Neuronal stem cell (in vitro differentiated cells): ENCODE measurements at regions not wholly inside any gene's neighbourhood (a gene's known extent, or its start where the extent isn't known, plus 50 kb on each side); places are given as distances from the start of the nearest gene placed in this dataset.

ENCODE experiments used
- DNase-seq: peaks from one replicate; pipeline ENCODE4 v3.0.0-alpha.2; 2013; ENCODE audit warnings: low spot score
- H2AFZ ChIP-seq: one replicate; pipeline ENCODE4 v1.6.1; 2013; ENCODE audit warnings: mild to moderate bottlenecking, low read length, inconsistent platforms
- H2AK5ac ChIP-seq: 2 replicates; pipeline ENCODE4 v1.6.1; 2013; ENCODE audit warnings: low read depth, mild to moderate bottlenecking, inconsistent platforms, low read length, moderate library complexity, mixed read lengths
- H2BK120ac ChIP-seq: 2 replicates; pipeline ENCODE4 v1.6.1; 2013; ENCODE audit warnings: low read depth, mild to moderate bottlenecking, inconsistent platforms, low read length, moderate library complexity, mixed read lengths
- H2BK12ac ChIP-seq: one replicate; pipeline ENCODE4 v1.6.1; 2013; ENCODE audit warnings: low read length, inconsistent platforms
- H2BK15ac ChIP-seq: 2 replicates; pipeline ENCODE4 v1.6.1; 2013; ENCODE audit warnings: mild to moderate bottlenecking, low read length, inconsistent platforms, mixed read lengths
- H2BK5ac ChIP-seq: one replicate; pipeline ENCODE4 v1.6.1; 2013; ENCODE audit warnings: inconsistent platforms, mild to moderate bottlenecking, low read length, moderate library complexity
- H3K14ac ChIP-seq: one replicate; pipeline ENCODE4 v1.6.1; 2013; ENCODE audit warnings: low read length, inconsistent platforms
- H3K18ac ChIP-seq: 2 replicates; pipeline ENCODE4 v1.6.1; 2013; ENCODE audit warnings: low read length, inconsistent platforms
- H3K23ac ChIP-seq: 2 replicates; pipeline ENCODE4 v1.6.1; 2013; ENCODE audit warnings: low read depth, mild to moderate bottlenecking, mixed read lengths, low read length, inconsistent platforms; ENCODE audit not compliant: poor library complexity
- H3K27ac ChIP-seq: replicated peaks from 3 replicates; pipeline ENCODE4 v1.5.1; 2013; ENCODE audit warnings: low read length, inconsistent platforms
- H3K27me3 ChIP-seq, 3 experiments: 2 replicates each; pipeline ENCODE4 v1.6.1; 2013; ENCODE audit warnings: low read length in 3 of 3, mild to moderate bottlenecking in 2 of 3, inconsistent platforms in 1 of 3, low read depth in 1 of 3, mixed read lengths in 1 of 3, moderate library complexity in 1 of 3; ENCODE audit not compliant: control insufficient read depth in 3 of 3, insufficient read depth in 3 of 3
- H3K36me3 ChIP-seq, 2 donors: replicated peaks in 1 of 2; 2 replicates each; pipeline ENCODE4 v1.6.1; 2013; ENCODE audit warnings: low read length in 2 of 2; ENCODE audit not compliant: control insufficient read depth in 2 of 2, insufficient read depth in 2 of 2
- H3K4ac ChIP-seq: 2 replicates; pipeline ENCODE4 v1.6.1; 2013; ENCODE audit warnings: inconsistent platforms, mild to moderate bottlenecking, low read length, moderate library complexity
- H3K4me1 ChIP-seq, 2 donors: 1 replicate in 1 of 2; 2 replicates in 1 of 2; pipeline ENCODE4 v1.6.1; 2013; ENCODE audit warnings: low read length in 2 of 2, low read depth in 1 of 2; ENCODE audit not compliant: control insufficient read depth in 2 of 2, insufficient read depth in 1 of 2
- H3K4me2 ChIP-seq: one replicate; pipeline ENCODE4 v1.6.1; 2013; ENCODE audit warnings: mild to moderate bottlenecking, low read length, inconsistent platforms; ENCODE audit not compliant: insufficient read depth, poor library complexity, severe bottlenecking
- H3K4me3 ChIP-seq, 2 donors: 2 replicates each; pipeline ENCODE4 v1.5.1; 2013; ENCODE audit warnings: low read length in 2 of 2, mild to moderate bottlenecking in 2 of 2, inconsistent platforms in 1 of 2, moderate library complexity in 1 of 2
- H3K79me1 ChIP-seq: one replicate; pipeline ENCODE4 v1.6.1; 2013; ENCODE audit warnings: low read depth, mild to moderate bottlenecking, inconsistent platforms, low read length, moderate library complexity
- H3K9ac ChIP-seq: one replicate; pipeline ENCODE4 v1.6.1; 2013; ENCODE audit warnings: mild to moderate bottlenecking, low read depth, low read length, inconsistent platforms; ENCODE audit not compliant: poor library complexity
- H3K9me3 ChIP-seq, 2 donors: replicated peaks in 1 of 2; 2 replicates each; pipeline versions ENCODE3 to v1.6.1; 2013; ENCODE audit warnings: low read length in 2 of 2, mild to moderate bottlenecking in 2 of 2, inconsistent platforms in 1 of 2, low read depth in 1 of 2, mixed read lengths in 1 of 2, moderate library complexity in 1 of 2; ENCODE audit not compliant: control insufficient read depth in 2 of 2, insufficient read depth in 1 of 2
- H4K8ac ChIP-seq: one replicate; pipeline ENCODE4 v1.6.1; 2013; ENCODE audit warnings: low read depth, mild to moderate bottlenecking, inconsistent platforms, low read length, moderate library complexity
- H4K91ac ChIP-seq: one replicate; pipeline ENCODE4 v1.6.1; 2013; ENCODE audit warnings: low read length, low read depth, mild to moderate bottlenecking, inconsistent platforms; ENCODE audit not compliant: poor library complexity
- WGBS, 2 donors: extraction: QIAGEN DNeasy Blood & Tissue Kit; methylation state at CpG; one replicate each; pipeline ENCODE4 v1.1.7; 2013; ENCODE audit warnings: missing lambda C conversion rate in 2 of 2, mixed read lengths in 1 of 2; ENCODE audit not compliant: insufficient read length in 2 of 2, insufficient replicate concordance in 1 of 2; ENCODE audit errors: extremely low coverage in 2 of 2; 5-methylcytosine and 5-hydroxymethylcytosine counted together

DNA sequence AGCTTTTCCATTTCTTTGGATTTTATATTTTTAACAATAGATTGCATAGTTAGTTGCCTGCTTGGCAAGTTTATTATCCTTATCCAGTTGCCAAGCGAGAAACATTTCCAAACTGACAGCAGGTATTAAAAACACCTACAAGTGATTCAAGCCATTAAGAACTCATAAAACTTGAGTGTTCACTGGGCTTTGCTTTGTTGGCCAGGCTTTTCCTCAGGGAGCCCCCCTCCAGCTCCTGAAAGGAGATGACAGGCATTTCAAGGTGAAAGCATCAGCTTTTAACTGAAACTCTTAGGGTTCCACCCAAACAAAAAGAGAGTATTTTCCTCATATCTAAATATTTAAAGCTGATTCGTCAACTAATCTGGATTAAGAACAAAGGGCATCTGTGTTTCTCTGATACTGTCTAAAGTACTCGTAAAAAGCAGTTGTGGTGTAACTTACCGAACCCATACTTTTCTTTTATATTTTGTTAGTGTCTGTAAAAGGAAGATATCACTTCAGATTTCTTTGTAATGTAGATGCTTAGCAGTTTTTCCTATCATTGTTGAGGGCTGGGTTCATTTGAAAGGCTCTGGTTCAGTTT is 363.4 kb downstream of the OTOL1 start:
- Histone ChIP-seq H4K8ac (no peak overlapping the region), H3K9me3 (no peaks in the 10 kb centered on the region), H3K4me2 (no peak overlapping the region), H3K27me3 (no peaks in the 10 kb centered on the region), H2BK12ac (no peak overlapping the region), H3K14ac (no peak overlapping the region), H4K91ac (no peak overlapping the region), H2BK120ac (no peak overlapping the region), H3K9ac (no peak overlapping the region), H3K27ac (no peak overlapping the region), H2AK5ac (no peak overlapping the region), H3K4me3 (no peak overlapping the region), H2BK5ac (no peak overlapping the region), H3K18ac (no peak overlapping the region), H3K4me1 (no peaks in the 10 kb centered on the region), H3K4ac (no peak overlapping the region), H3K23ac (no peak overlapping the region), H2AFZ (no peak overlapping the region), H2BK15ac (no peak overlapping the region), H3K36me3 (no peaks in the 10 kb centered on the region), H3K79me1 (no peaks in the 10 kb centered on the region)
- no peak for DNase-seq
- no CpG with 5 or more reads among the region's 4 CpGs for WGBS, 2 donors

DNA sequence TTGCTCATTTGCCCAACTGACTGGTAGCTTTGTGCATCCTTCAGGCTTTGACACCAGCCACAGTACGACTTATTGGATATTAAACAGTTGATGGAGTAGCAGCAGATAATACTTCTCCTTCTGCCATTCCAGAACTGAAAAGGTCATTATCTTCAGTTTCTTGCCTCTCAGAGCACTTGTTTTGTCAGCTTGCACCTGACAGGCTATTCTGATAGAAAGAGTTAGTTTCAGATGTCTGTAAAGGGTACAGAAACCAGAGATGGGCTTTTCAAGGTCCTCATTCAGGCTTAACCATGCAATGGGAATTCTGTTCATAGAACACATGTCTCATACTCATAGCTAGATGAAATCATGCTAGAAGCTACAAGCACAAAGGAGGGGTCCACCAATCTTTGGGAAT is 367.2 kb downstream of the OTOL1 start:
- Histone ChIP-seq H3K18ac (no peak overlapping the region), H2AK5ac (no peak overlapping the region), H2BK5ac (no peak overlapping the region), H3K23ac (no peak overlapping the region), H3K79me1 (no peaks in the 10 kb centered on the region), H3K4ac (no peak overlapping the region), H4K8ac (no peak overlapping the region), H3K14ac (no peak overlapping the region), H2BK12ac (no peak overlapping the region), H3K9ac (no peak overlapping the region), H2AFZ (no peak overlapping the region), H3K27me3 (no peaks in the 10 kb centered on the region), H3K9me3 (no peaks in the 10 kb centered on the region), H3K36me3 (no peaks in the 10 kb centered on the region), H3K4me3 (no peak overlapping the region), H4K91ac (no peak overlapping the region), H3K27ac (no peak overlapping the region), H3K4me1 (no peaks in the 10 kb centered on the region), H2BK120ac (no peak overlapping the region), H3K4me2 (no peak overlapping the region), H2BK15ac (no peak overlapping the region)
- DNase-seq, result no peak
- no CpG with 5 or more reads among the region's 1 CpG for whole genome bisulfite sequencing, 2 donors

GRCh38 chr3:161866176-161866575 is 369.6 kb downstream of the OTOL1 start:
- H3K9ac ChIP-seq, result no peak overlapping the region
- no peak overlapping the region for H2BK120ac ChIP-seq
- H2BK5ac ChIP-seq, result no peak overlapping the region
- H2AFZ ChIP-seq, result no peak overlapping the region
- H4K91ac ChIP-seq, result no peak overlapping the region
- H3K4ac ChIP-seq, result no peak overlapping the region
- H3K4me1 ChIP-seq, result no peaks in the 10 kb centered on the region
- no peaks in the 10 kb centered on the region for H3K27me3 ChIP-seq
- no peaks in the 10 kb centered on the region for H3K9me3 ChIP-seq
- no peak overlapping the region for H3K4me2 ChIP-seq
- DNase-seq, result no peak
- no peak overlapping the region for H3K23ac ChIP-seq
- no peaks in the 10 kb centered on the region for H3K36me3 ChIP-seq
- no peaks in the 10 kb centered on the region for H3K79me1 ChIP-seq
- no peak overlapping the region for H3K27ac ChIP-seq
- no peak overlapping the region for H4K8ac ChIP-seq
- no peak overlapping the region for H3K4me3 ChIP-seq
- WGBS, 2 donors, result no CpG with 5 or more reads among the region's 1 CpG
- H3K18ac ChIP-seq, result no peak overlapping the region
- H2BK15ac ChIP-seq, result no peak overlapping the region
- no peak overlapping the region for H3K14ac ChIP-seq
- H2BK12ac ChIP-seq, result no peak overlapping the region
- no peak overlapping the region for H2AK5ac ChIP-seq

DNA sequence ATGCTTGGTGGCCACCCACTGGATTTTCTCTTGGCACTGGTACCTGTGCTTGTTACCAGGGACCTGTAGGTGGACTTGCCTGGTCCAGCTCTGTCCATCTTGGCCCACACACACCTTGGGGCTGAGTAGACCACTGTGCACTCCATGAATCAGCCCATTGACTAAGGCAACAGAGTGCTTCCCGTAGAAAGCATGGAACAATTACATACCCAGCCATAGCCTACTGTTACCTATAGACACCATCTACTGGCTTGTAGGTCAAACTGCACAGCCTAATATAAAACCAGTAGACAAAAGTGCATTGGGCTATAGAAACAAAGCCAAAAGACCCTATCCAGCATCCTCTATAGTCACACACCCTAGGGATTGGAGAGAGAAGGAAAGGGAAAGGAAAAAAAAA is 378.9 kb downstream of the OTOL1 start:
- no peaks in the 10 kb centered on the region for H3K79me1 ChIP-seq
- H4K8ac ChIP-seq, result no peak overlapping the region
- no peak overlapping the region for H3K4me3 ChIP-seq
- no peak overlapping the region for H3K4ac ChIP-seq
- H3K27me3 ChIP-seq, result no peaks in the 10 kb centered on the region
- H3K23ac ChIP-seq, result no peak overlapping the region
- no peak overlapping the region for H2AK5ac ChIP-seq
- no peak overlapping the region for H3K18ac ChIP-seq
- H3K36me3 ChIP-seq, result no peaks in the 10 kb centered on the region
- no peaks in the 10 kb centered on the region for H3K4me1 ChIP-seq
- H3K14ac ChIP-seq, result no peak overlapping the region
- H3K27ac ChIP-seq, result no peak overlapping the region
- H2AFZ ChIP-seq, result no peak overlapping the region
- H3K9ac ChIP-seq, result no peak overlapping the region
- H2BK15ac ChIP-seq, result no peak overlapping the region
- no peak overlapping the region for H3K4me2 ChIP-seq
- no peak overlapping the region for H2BK12ac ChIP-seq
- H2BK5ac ChIP-seq, result no peak overlapping the region
- no CpG with 5 or more reads among the region's 1 CpG for WGBS, 2 donors
- peaks cover 3 to 8% of the 10 kb centered on the region in 2 donors for H3K9me3 ChIP-seq
- H4K91ac ChIP-seq, result no peak overlapping the region
- DNase-seq, result no peak
- H2BK120ac ChIP-seq, result no peak overlapping the region
